Islet of Langerhans (tissue), 1 donor: ENCODE measurements at regions not wholly inside any gene's neighbourhood (a gene's known extent, or its start where the extent isn't known, plus 50 kb on each side); places are given as distances from the start of the nearest gene placed in this dataset.

Experiments used
- FAIRE-seq: peaks from one replicate; lab custom pipeline; 2011; peaks lifted over from hg19 to GRCh38; lab: Jason Lieb, UNC

DNA sequence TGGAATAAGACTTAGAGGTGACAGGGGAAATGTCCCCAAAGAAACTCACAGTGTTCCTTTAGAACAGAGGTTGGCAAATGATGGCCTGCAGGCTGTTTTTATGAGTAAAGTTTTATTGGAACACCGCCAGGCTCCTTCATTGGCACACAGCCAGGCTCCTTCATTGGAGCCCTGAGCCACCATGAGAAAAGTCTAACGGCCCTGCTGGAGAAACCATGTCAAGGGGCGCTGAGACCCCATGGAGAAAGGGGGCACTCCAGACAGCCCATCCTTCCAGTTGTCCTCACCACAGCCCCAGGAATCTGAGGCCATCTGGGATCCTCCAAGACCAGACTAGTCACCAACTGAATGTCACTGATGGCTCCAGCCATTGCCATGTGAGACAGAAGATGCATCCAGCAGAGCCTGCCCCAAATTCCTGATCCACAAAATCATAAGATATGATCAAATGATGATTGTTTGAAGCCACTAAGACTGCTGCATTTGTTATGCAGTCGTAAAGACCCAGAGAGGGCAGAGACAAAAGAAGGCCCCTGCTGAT, 88.2 kb upstream of the GPR26 start:
- FAIRE-seq, result no peak

GRCh38 chr10:123578721-123579120, 87.4 kb upstream of the GPR26 start:
- FAIRE-seq, result no peak

GRCh38 chr10:123579675-123580074, 86.5 kb upstream of the GPR26 start:
- FAIRE-seq, result no peak

DNA sequence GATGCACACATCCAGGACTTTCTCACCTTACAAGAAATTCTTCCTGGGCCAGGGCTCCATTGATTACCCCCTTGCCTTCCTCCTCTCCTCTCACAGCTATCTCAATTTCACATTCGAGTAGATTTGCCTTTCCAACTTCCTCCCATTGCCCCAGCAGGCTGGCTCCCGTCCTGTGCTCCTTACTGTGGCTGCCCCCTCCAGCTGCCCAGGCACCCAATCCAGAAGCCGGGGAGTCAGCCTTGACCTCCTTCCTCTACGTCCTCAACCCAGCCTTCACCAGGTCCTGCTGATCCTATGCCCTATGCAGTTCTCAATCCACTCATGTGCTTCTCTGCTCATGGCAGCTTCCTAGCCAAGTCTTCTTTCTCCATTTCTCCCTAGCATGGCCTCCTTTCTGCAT, 85.7 kb upstream of the GPR26 start:
- no peak for FAIRE-seq

DNA sequence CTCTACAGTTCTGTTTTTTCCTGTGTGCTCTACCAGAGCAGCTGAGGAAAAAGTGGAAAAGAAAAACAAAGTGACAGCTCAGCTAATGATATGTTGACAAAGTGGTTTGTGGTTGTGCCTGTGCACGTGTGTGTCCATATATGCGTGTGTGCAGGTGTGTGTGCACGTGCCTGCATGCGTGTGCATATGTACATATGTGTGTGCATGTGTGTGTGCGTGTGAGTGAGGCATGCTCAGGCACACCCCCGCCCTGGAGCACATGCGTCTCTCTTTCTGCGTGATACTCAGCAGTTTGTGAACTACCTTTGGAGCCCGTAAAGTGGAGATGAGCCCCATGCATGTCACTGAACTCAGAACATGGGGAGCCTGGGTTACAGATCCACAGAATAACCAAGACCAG, 84.5 kb upstream of the GPR26 start:
- no peak for FAIRE-seq

DNA sequence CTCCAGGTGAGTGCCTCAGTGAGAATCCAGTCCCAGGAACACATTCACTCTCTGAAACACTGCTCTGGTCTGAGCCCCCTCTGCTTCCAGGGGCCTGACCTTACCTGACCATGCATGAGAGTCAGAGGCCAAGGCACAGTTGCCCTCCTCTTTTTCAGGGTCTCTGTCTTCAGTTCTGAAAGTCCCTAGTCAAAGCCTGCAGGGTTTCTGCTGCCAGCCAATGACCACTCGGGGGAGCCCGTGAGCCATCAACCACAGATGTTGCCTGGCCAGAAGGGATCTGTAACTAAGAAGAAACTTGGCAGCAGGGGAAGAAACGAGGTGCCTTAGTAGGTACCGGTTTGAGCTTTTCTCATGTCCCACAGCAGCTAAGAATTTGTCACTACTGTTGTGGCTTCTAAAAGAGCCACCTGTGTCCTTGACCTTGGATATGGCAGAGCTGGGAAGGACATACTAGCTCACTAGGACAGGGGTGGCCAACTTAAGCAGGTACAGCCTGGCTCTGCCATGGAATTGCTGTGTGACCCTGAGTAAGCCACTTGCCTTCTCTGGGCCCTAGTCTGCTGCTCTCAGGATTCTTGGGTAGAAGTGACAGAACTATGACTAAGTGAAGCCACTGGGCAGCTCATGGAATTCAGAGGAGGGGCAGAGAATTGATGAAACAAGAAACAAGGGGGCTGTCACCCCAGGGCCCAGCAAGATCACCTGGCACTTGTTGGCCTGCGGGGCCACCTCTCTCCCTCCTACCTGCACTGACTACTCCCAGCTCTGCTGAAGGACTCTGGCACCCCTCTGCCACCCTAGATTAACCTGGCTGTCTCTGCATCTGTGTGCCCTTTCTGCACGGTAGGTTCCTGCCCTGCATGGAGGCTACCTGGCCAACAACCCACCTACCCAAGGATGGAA, 83.8 kb upstream of the GPR26 start:
- peak; percentile 47 for FAIRE-seq

DNA sequence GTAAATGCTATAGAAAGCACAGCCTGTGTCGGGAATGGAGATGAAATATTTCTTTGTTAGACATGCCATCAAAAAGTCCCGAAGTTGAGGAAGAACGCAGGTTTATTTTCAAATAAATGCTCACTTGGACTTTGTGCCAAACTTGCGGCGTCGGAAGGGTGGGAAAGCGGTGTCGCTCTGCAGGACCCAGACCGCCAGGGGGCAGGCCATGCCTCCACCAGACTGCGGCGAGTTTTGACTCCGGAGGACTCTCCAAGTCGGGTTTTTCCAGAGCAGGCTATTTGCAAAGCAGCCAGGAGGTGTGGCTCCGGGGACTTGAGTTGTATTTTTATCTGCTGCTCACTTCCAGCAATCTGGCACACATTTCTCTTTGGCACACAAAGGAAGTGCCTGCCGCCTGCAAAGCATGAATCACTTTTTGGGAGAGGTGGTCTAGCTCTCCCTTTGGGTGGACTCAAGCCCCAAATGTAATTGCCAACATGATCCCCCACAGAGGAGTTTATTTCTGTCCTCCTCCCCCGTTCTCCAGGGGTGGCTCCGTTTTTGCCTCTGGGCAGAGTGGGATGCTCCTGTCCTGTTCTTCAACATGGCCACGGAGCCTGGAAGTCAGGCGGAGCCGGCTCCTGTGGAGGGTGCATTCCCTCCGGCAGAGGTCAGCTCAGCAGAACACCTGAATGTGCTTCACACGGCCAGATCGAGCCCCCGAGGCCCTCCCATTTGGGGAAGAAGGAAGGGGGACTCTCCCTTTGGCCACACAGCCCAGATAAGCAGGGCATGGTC, 82.3 kb upstream of the GPR26 start:
- no peak for FAIRE-seq

DNA sequence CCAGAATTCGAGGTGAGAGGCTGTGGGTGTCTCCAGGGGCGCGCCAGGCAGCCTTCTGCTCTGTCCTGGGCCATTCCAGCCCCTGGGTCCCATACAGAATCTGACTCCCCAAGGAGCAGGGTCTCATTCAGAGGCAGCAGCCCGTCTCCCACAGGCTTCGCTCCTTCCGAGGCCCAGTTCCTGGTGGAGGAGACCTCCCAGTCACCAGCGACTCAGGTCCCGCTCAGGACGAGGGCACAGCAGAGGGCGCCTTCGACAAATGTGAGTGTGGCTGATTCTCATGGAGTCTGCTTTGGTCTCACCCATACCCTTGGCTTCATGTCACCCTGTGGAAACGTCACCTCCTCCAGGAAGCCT, 81.8 kb upstream of the GPR26 start:
- FAIRE-seq, result no peak

DNA sequence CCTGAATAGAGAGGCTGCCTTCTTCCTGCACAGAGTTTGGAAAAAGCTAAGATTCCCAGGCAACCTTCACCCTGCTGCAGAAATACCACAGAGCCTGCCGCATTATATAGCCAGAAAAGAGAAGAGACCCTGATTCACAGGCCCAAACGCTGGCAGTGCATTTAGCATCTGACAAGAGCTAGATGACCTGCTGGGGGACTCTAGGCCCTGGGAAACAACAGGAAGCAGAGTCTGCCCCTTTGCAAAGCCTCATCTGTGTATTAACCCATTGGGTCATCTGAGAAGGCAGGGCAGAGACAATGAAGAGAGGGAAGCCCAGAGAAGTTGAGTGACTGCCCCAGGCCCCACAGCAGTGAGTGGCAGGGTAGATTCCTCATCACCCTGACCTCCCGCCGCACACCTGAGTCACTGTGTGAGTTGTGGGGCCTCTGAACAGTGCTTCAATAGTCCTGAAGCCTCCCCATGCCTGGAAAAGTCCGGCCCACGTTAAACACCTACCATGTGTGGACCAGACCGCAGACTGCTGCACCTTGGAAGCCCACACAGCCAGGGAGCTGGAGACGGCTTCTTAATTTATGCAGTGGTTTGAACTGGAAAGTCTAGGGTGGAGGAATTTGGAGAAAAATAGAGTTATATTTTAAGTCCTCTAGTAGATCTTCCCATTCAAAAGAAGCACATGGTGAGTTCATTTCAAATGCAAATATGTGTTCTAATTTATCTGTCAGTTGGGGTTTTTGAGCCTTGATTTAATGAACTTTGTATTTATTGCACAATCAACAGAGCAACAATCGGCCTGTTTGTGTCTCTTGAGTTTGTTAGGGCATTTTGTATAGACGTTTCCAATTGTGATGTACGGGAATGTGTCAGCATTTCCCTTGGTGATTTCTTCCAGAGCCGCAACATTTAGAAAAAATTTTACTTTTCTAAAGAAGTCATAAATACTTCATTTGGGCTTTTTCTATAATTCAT, 80.4 kb upstream of the GPR26 start:
- no peak for FAIRE-seq

DNA sequence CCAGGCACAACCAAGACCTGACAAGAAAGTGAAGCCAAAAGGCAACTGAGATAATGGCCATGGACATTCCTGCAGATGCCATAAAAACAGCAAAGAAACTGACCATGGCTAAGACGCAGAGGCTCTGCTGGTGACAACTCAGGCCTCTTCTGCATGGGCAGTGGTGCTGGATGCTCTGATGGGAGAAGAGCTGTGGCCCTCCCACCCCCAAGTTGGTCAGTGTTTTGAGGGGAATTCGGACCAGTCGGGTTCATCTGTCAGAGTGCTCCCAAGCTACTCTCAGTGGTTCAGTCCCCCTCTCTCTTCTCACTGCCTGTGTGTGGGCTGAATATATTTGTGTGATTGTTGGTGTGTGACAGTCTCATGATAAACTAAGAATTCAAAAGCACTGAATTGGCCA, 79.0 kb upstream of the GPR26 start:
- no peak for FAIRE-seq

GRCh38 chr10:123588386-123588914, 77.7 kb upstream of the GPR26 start:
- FAIRE-seq, result no peak

GRCh38 chr10:123595661-123596060, 70.5 kb upstream of the GPR26 start:
- FAIRE-seq, result no peak

DNA sequence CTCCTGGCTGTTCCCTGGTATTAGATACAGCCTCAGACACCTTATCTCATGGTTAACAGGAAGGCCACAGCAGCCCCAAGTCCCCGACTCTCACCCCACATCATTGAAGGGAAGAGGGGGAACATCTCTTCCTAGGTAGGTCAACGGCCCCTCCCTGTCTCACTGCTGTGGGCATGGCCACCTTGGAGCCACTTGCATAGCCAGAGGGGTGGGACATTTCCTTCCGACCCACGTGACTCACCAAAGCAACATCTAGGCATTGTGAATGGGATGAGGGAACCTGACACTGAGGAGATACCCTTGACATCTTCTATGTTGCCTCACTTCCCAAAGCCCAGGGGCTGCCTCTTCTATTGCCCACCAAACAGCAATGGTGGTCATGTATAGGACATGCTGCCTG, 68.5 kb upstream of the GPR26 start:
- no peak for FAIRE-seq

DNA sequence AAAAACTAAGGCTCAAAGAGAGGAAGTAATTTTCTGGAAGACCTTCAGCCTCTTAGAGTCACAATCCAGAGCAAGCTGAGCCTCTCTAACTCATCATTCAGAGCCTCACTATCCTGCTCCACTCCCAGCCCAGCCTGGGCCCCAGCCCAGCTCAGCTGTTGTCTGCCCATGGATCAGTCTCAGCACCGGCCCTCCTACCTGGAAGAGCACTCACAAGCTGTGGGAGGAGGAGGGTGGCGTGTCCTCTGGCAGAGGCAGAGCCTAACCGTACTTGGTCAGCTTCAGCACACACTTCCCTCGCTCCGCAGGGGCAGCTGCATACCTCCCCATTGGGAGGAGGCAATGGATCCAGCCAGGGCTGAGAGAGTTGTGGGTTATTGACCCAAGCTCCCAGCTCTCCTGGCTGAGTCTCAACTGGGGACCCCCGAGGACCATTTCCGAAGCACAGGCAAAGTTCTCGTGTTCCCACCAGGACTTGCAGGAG, 66.7 kb upstream of the GPR26 start:
- FAIRE-seq, result no peak

GRCh38 chr10:123600177-123600576, 66.0 kb upstream of the GPR26 start:
- no peak for FAIRE-seq

GRCh38 chr10:123603130-123603529, 63.0 kb upstream of the GPR26 start:
- FAIRE-seq, result no peak

DNA sequence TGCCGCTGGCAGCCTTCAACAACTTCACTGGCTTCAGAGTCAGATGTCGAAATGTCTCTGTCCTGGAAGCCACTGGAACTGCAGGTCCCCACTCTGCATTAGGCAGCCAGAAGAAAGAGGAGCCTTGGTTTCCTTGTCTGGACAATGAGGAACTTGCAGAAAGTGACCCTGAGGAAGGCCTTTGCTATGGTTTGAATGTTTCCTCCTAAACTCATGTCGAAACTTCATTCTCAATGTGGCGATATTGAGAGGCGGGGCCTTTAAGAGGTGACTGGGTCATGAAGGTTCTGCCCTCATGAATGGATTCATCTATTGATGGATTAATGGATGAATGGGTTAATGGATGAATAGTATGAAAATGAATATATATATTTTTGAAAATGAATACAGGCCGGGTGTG, 61.6 kb upstream of the GPR26 start:
- no peak for FAIRE-seq

DNA sequence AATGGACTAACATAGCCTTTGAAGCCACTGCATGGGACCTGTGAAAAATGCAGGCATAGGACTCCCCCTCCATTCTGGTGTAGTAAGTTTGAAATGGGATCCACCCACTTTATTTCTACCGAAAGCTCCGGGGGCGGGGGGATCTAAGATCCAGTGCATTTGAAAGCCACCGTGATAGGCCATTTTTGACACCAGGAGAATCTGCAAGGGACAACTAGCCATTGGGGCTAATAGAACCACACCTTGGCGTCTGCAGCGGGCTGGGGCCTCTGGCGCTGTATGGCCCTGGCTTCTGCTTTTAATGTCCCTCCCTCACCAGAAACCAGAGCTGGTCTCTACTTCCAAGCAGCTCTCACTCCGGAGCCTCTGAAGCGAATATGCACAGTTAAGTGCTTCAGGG, 60.1 kb upstream of the GPR26 start:
- FAIRE-seq, result no peak

DNA sequence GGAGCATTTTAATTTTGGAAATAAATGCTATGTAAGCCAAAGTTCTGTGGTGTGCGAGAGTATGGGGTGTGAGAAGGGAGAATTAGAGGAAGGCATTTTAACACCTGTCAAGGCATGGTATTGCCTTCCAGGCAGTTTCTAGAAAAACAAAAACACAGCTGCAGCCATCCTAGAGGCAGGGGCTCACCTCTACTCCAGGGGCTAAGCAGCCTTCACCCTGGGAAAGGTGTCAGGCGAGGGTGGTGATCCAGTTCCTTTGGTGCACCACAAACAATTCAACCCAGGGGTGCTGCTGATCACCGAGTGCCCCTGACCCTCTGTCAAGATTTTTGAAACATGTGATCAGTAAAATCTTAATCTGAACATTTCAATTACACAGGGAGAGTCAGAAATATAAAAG, 59.2 kb upstream of the GPR26 start:
- no peak for FAIRE-seq

DNA sequence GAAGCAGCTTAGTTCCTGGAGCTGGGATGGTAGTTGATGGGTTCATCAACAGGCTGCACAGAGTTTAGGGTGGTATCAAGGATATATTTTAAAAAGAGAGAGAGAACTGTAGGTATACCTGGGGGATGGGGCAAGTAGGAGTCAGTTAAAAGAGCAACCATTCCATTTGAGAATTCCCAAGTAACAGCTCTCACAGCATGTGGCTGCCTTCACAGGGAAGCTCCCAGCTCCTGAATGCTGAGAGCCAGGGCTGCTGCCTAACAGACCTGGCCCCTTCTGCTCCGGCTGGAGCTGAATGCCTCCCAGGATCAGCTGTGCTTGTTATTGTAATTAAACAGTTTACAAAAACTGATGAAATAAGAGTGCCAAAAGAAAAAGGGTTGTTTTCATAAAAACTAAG, 58.8 kb upstream of the GPR26 start:
- no peak for FAIRE-seq

GRCh38 chr10:123608047-123608446, 58.1 kb upstream of the GPR26 start:
- FAIRE-seq, result no peak

GRCh38 chr10:123611243-123611642, 54.9 kb upstream of the GPR26 start:
- FAIRE-seq, result no peak
